Vagina (tissue), 2 donors: ENCODE measurements at regions not wholly inside any gene's neighbourhood (a gene's known extent, or its start where the extent isn't known, plus 50 kb on each side); places are given as distances from the start of the nearest gene placed in this dataset.
"Not testable (repeated sequence)": the region's sequence is repeated elsewhere in the genome, so short reads cannot be mapped to it uniquely, and the experiment has no call there.

Experiments
- DNase-seq, 2 donors: peaks; one replicate each; pipeline ENCODE4 v3.0.0-alpha.2; 2017; ENCODE audit errors: extremely low spot score in 2 of 2
- H3K27ac ChIP-seq: fragments of 200-600 bp; sonication (generic); one replicate; pipeline ENCODE4 v1.5.1; 2019
- H3K27me3 ChIP-seq: fragments of 200-600 bp; sonication (generic); one replicate; pipeline ENCODE4 v1.5.1; 2019
- H3K36me3 ChIP-seq, 2 donors: fragments of 200-600 bp; sonication (generic); one replicate each; pipeline ENCODE4 v1.5.1; 2017 to 2019
- H3K4me1 ChIP-seq: fragments of 200-600 bp; sonication (generic); one replicate; pipeline ENCODE4 v1.5.1; 2019
- H3K4me3 ChIP-seq, 2 donors: fragments of 200-600 bp; sonication (generic); 1 replicate in 1 of 2; 2 replicates in 1 of 2; pipeline ENCODE4 v1.5.1; 2016 to 2019
- H3K9me3 ChIP-seq: fragments of 200-600 bp; sonication (generic); one replicate; pipeline ENCODE4 v1.5.1; 2019
- POLR2A ChIP-seq, 2 donors: fragments of 450-650 bp; IDR thresholded peaks; one replicate each; pipeline ENCODE4 v1.6.1; 2017; ENCODE audit warnings: antibody characterized with exemption in 2 of 2, mild to moderate bottlenecking in 2 of 2, moderate library complexity in 2 of 2
- POLR2AphosphoS5 ChIP-seq, 2 donors: sonication (generic); formaldehyde crosslinking; IDR thresholded peaks; one replicate each; pipeline ENCODE4 v1.9.0; 2017; ENCODE audit warnings: antibody characterized with exemption in 2 of 2, mild to moderate bottlenecking in 2 of 2, low read depth in 1 of 2; ENCODE audit not compliant: insufficient read depth in 1 of 2
- intact Hi-C: fragments of 100-400 bp; cut with DNase I; formaldehyde crosslinking; loops from one replicate; pipeline ENCODE4 v1.15.1; 2023
- TF ChIP-seq, protein P1 (sequence below), 3 experiments: fragments of 450-650 bp in 2 of 3; fragments of 200-600 bp in 1 of 3; sonication (generic) in 1 of 3; IDR thresholded peaks; one replicate each; pipeline ENCODE4 v1.5.1; 2017 to 2019; ENCODE audit warnings: antibody characterized with exemption in 3 of 3, mild to moderate bottlenecking in 2 of 3, moderate library complexity in 2 of 3

DNA sequence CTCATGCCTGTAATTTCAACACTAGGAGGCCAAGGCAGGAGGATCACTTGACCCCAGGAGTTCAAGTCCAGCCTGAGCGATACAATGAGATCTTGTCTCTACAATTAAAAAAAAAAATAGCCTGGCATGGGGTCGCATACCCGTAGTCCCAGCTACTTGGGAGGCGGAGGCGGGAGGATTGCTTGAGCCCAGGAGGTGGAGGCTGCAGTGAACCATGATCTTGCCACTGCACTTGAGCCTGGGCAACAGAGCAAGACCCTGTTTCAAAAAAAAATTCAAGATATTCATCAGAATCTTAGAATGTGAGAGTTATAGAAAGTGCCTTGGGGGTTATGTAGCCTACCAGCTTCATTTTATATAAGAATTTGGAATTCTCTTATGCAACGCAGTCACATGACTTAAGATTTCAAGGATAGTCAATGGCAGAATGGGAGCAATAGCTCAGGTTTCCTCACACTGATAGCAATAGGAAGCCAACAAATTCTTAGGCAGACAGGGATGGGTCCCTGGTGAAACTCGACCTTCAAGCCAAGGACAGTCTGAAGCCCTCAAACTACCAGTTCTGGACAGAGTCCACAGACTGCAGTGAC is 462.5 kb downstream of the SETD4 start:
- Histone ChIP-seq H3K27me3 (no peaks in the 10 kb centered on the region), H3K36me3 (no peaks in the 10 kb centered on the region), H3K9me3 (no peaks in the 10 kb centered on the region), H3K4me3 (no peak overlapping the region), H3K27ac (no peak overlapping the region), H3K4me1 (no peaks in the 10 kb centered on the region)
- TF ChIP-seq POLR2A (IDR thresholded peaks at IDR 0.05) (no peak), POLR2AphosphoS5 (IDR thresholded peaks at IDR 0.05; ENCODE audit: insufficient read depth in 1 of 2, low read depth in 1 of 2) (no peak)
- TF ChIP-seq, protein P1, sequence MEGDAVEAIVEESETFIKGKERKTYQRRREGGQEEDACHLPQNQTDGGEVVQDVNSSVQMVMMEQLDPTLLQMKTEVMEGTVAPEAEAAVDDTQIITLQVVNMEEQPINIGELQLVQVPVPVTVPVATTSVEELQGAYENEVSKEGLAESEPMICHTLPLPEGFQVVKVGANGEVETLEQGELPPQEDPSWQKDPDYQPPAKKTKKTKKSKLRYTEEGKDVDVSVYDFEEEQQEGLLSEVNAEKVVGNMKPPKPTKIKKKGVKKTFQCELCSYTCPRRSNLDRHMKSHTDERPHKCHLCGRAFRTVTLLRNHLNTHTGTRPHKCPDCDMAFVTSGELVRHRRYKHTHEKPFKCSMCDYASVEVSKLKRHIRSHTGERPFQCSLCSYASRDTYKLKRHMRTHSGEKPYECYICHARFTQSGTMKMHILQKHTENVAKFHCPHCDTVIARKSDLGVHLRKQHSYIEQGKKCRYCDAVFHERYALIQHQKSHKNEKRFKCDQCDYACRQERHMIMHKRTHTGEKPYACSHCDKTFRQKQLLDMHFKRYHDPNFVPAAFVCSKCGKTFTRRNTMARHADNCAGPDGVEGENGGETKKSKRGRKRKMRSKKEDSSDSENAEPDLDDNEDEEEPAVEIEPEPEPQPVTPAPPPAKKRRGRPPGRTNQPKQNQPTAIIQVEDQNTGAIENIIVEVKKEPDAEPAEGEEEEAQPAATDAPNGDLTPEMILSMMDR (IDR thresholded peaks at IDR 0.05): no peak
- no peak for DNase-seq
- intact Hi-C loops: no loop called here

DNA sequence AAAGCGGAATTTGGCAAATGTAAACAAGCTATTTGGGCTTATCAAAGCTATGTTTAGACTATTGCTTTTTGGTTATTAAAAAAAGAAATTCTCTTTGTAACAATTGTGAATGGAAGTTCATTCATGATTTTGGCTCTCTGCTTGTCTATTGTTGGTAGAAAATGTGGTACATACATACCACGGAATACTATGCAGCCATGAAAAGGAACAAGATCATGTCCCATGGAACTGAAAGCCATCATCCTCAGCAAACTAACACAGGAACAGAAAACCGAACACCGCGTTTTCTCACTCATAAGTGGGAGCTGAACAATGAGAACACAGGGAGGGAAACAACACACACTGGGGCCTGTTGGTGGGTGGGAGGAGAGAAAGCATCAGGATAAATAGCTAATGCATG is 465.4 kb downstream of the SETD4 start:
- Histone ChIP-seq H3K9me3 (no peaks in the 10 kb centered on the region), H3K27me3 (no peaks in the 10 kb centered on the region), H3K27ac (no peak overlapping the region), H3K36me3 (no peaks in the 10 kb centered on the region), H3K4me1 (no peaks in the 10 kb centered on the region), H3K4me3 (no peak overlapping the region)
- intact Hi-C loops: no loop called here
- no peak for TF ChIP-seq POLR2A (IDR thresholded peaks at IDR 0.05)
- no peak for DNase-seq

DNA sequence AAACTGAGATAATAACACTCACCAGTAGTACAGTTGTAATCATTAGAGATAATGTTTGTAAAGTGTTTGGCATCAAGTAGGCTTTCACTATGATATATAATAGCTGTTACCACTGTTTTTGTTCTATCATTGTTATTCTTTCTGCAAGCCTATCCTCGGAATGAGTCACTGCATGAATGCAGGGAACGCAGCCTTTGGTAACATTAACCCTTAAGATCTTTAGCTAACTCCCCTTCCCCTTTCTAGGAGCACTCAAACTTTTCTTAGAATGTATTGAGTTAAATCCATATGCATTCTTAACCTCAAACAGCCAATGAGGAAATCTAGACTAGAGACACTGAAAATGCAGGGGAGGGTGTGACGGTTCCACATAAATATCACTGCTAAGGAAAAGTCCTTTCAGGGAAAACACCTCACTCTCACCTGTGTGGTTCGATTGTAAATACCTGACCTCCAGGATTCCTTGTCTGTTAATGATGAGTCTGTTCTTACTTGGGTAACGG is 467.3 kb downstream of the SETD4 start:
- intact Hi-C loops: no loop called here
- Histone ChIP-seq H3K27me3 (no peaks in the 10 kb centered on the region), H3K4me3 (no peak overlapping the region), H3K9me3 (no peaks in the 10 kb centered on the region), H3K4me1 (no peaks in the 10 kb centered on the region), H3K27ac (no peak overlapping the region), H3K36me3 (no peaks in the 10 kb centered on the region)
- no peak for TF ChIP-seq POLR2A (IDR thresholded peaks at IDR 0.05)
- TF ChIP-seq, protein P1 (IDR thresholded peaks at IDR 0.05): no peak
- no peak for TF ChIP-seq POLR2AphosphoS5 (IDR thresholded peaks at IDR 0.05; ENCODE audit: insufficient read depth in 1 of 2, low read depth in 1 of 2)
- no peak for DNase-seq

DNA sequence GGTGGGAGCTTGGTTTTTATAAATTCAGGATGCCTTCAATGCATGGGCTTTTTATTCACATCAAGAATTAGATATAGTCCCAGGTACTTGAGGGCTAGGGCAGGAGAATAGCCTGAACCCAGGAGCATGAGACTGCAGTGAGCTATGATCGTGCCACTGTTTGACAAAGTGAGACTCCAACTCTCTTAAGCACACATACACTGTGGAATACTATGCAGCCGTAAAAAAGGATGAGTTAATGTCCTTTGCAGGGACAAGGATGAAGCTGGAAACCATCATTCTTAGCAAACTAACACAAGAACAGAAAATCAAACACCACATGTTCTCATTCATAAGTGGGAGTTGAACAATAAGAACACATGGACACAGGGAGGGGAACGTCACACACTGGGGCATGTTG is 470.0 kb downstream of the SETD4 start:
- H3K4me1 ChIP-seq, DNase-seq, intact Hi-C loops, H3K9me3 ChIP-seq, H3K27me3 ChIP-seq, H3K4me3 ChIP-seq, H3K36me3 ChIP-seq, H3K27ac ChIP-seq: not testable (repeated sequence)

DNA sequence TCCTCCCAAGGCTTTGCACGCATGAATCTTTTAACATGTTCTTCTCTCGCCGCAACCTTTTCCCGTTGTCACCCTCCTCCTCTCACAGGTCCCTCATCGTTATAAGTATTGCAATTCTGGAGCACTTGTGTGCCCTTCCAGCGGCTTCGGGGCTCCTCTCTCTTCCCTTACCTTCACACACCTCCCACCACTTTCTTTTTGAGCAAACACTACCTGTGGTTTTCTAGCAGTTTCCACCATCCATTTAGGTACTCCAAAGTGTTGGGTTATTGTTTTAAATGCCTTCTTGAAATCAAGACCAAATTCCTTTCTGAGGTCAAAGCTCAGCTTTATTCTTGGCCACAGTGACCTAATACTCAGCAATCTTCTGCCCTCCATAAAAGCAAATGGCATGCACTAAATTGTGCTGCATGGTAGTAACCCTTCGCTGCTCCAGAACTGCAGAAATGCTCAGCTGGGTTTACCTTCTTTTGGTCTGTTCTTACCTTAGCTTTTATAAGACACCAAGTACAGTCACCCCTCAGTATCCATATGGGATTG is 472.4 kb downstream of the SETD4 start:
- no peak overlapping the region for H3K4me3 ChIP-seq
- DNase-seq: no peak
- intact Hi-C loops: no loop called here
- no peak overlapping the region for H3K27ac ChIP-seq
- H3K27me3 ChIP-seq: no peaks in the 10 kb centered on the region
- no peaks in the 10 kb centered on the region for H3K9me3 ChIP-seq
- H3K36me3 ChIP-seq: no peaks in the 10 kb centered on the region
- H3K4me1 ChIP-seq: no peaks in the 10 kb centered on the region
- TF ChIP-seq, protein P1 (IDR thresholded peaks at IDR 0.05): no peak
- TF ChIP-seq POLR2A (IDR thresholded peaks at IDR 0.05) (no peak), POLR2AphosphoS5 (IDR thresholded peaks at IDR 0.05; ENCODE audit: insufficient read depth in 1 of 2, low read depth in 1 of 2) (no peak)

DNA sequence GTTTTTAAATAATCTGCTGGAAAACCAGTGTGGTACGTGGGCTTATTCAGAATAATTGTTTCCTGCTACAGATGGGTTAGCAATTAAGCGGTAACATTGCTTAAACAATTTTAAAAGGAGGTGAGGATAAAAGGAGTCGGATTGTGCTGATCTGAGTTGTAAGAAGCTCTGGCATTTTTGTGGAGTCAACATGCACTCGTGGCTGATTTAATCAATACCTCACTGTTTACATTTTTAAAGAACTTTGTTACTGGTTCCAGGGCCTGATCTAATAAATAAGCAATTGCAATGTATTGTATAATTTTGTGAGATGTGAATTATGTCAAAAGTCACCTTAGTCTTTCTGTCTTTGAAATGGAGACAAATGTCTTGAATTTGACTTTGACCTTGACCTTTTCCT is 474.0 kb downstream of the SETD4 start:
- Histone ChIP-seq H3K4me3 (no peak overlapping the region), H3K27ac (no peak overlapping the region), H3K27me3 (no peaks in the 10 kb centered on the region), H3K4me1 (no peaks in the 10 kb centered on the region), H3K9me3 (no peaks in the 10 kb centered on the region), H3K36me3 (no peaks in the 10 kb centered on the region)
- TF ChIP-seq POLR2AphosphoS5 (IDR thresholded peaks at IDR 0.05; ENCODE audit: insufficient read depth in 1 of 2, low read depth in 1 of 2) (no peak), POLR2A (IDR thresholded peaks at IDR 0.05) (no peak)
- TF ChIP-seq, protein P1 (IDR thresholded peaks at IDR 0.05): no peak
- intact Hi-C loops: no loop called here
- no peak for DNase-seq
